ENCODE measurements at regions not wholly inside any gene's neighbourhood (a gene's known extent, or its start where the extent isn't known, plus 50 kb on each side); places are given as distances from the start of the nearest gene placed in this dataset.

DNA sequence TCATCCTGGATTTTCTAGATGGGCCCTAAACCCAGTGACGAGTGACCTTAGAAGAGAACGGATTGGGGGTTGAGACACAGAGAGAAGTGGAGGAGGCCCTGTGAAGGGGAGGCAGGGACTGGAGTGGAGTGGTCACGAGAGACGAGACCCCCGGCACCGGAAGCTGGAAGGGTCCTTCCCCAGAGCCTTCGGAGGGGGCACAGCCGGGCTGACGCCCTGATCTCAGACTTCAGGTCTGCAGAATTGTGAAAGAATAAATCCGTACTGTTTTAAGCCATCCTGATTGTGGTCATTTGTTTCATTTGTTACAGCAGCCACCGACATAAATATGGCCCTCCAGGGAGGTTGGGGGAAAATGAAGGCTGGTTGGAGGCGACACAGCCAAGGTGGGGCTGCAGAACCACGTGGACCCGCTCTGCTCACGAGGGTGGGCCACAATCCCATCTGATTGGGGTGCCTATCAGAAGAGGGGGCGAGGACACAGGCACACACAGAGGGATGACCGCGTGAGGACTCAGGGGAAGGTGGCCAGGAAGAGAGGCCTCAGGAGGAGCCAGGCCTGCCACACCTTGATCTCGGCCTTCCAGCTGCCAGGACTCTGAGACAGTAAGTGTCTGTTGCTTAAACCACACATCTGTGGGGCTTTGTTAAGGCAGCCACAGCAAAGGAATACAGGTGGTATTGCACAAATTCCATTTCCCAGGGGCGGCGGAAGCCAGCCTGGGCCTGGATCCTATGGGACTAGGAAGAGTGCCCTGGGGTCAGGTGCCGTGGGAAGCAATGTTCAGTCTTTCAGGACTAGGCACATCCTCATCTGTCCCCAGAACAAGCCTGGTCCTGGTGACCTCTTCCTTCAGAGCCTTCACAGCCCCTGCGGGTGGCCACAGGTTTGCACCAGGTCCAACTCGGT is 73.3 kb upstream of the SHANK2 start:
- Histone ChIP-seq H3K36me3 (ENCODE audit: control insufficient read depth in 2 of 2, extremely low read depth in 1 of 2, insufficient read depth in 2 of 2, low read length in 2 of 2) (no peaks in the 10 kb centered on the region), H3K4me2 (ENCODE audit: control insufficient read depth, extremely low read depth, insufficient read depth, low read depth, low read length) (no peak overlapping the region), H3K27ac (ENCODE audit: control insufficient read depth, insufficient read depth, low read length) (no peak overlapping the region), H4K20me1 (ENCODE audit: control insufficient read depth, extremely low read depth, insufficient read depth, low read length) (no peaks in the 10 kb centered on the region), H3K4me3 (ENCODE audit: control insufficient read depth in 2 of 3, extremely low read depth in 1 of 3, insufficient read depth in 2 of 3, low read depth in 1 of 3, low read length in 3 of 3) (no peak overlapping the region), H3K9me1 (ENCODE audit: control insufficient read depth, extremely low read depth, insufficient read depth, low read length) (no peaks in the 10 kb centered on the region), H3K9ac (ENCODE audit: control insufficient read depth, extremely low read depth, insufficient read depth, low read length) (no peak overlapping the region), H3K27me3 (ENCODE audit: control insufficient read depth, extremely low read depth, insufficient read depth, low read length) (no peaks in the 10 kb centered on the region), H3K79me2 (ENCODE audit: control insufficient read depth, insufficient read depth, low read length) (no peaks in the 10 kb centered on the region), H2AFZ (ENCODE audit: control insufficient read depth, low read length) (no peak overlapping the region), H3K4me1 (ENCODE audit: control insufficient read depth, extremely low read depth, insufficient read depth, low read length) (no peaks in the 10 kb centered on the region), H3K9me3 (ENCODE audit: control insufficient read depth, low read depth, low read length) (no peaks in the 10 kb centered on the region)
- TF ChIP-seq EZH2 (IDR thresholded peaks at IDR 0.05; ENCODE audit: low read length), result no peak
- TF ChIP-seq, protein P1, sequence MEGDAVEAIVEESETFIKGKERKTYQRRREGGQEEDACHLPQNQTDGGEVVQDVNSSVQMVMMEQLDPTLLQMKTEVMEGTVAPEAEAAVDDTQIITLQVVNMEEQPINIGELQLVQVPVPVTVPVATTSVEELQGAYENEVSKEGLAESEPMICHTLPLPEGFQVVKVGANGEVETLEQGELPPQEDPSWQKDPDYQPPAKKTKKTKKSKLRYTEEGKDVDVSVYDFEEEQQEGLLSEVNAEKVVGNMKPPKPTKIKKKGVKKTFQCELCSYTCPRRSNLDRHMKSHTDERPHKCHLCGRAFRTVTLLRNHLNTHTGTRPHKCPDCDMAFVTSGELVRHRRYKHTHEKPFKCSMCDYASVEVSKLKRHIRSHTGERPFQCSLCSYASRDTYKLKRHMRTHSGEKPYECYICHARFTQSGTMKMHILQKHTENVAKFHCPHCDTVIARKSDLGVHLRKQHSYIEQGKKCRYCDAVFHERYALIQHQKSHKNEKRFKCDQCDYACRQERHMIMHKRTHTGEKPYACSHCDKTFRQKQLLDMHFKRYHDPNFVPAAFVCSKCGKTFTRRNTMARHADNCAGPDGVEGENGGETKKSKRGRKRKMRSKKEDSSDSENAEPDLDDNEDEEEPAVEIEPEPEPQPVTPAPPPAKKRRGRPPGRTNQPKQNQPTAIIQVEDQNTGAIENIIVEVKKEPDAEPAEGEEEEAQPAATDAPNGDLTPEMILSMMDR (optimal IDR thresholded peaks at IDR 0.05 in 1 of 3, IDR thresholded peaks at IDR 0.05 in 1 of 3, conservative IDR thresholded peaks at IDR 0.05 in 1 of 3; ENCODE audit: extremely low read depth in 1 of 3, insufficient read depth in 2 of 3, low read length in 3 of 3), result no peak
- dilution Hi-C loops (cut with MboI; ENCODE audit: extremely low pct_ligation_motif_present, low sequenced_read_pairs), result no loop called here
- DNase-seq (ENCODE audit: low read depth, low spot score), result no peak
- FAIRE-seq, result no peak

DNA sequence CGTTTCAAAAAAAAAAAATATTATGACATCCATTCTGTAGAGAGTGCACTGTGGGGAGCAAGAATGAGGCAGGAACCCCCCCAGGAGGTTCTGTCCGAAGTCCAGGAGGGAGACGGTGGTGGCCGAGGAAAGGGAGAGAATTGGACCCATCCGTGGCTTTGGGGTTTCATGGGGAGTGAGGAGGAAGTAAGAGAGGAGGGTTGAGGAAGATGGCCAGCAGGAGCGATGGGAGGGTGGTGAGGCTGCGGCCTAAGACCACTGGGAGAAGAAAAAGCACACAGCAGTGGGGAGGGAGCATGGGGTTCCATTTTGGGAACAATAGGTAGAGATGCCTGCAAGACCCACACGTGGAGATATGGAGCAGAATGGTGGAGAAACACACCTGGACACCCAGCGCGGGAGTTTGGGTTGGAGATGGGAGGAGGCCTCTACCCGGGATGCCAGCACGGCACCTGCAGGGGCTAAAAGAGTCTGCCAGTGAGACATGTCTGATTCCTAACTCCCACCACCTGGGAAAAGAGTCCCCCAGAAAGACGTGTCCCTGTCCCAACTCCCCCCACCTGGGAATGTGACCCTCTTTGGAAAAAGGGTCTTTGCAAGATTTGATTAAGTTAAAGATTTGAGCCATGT is 72.5 kb upstream of the SHANK2 start:
- H3K9me3 ChIP-seq (ENCODE audit: control insufficient read depth, low read depth, low read length), result no peaks in the 10 kb centered on the region
- no peak for DNase-seq (ENCODE audit: low read depth, low spot score)
- FAIRE-seq, result no peak
- no peak overlapping the region for H3K27ac ChIP-seq (ENCODE audit: control insufficient read depth, insufficient read depth, low read length)
- no peaks in the 10 kb centered on the region for H4K20me1 ChIP-seq (ENCODE audit: control insufficient read depth, extremely low read depth, insufficient read depth, low read length)
- H3K9ac ChIP-seq (ENCODE audit: control insufficient read depth, extremely low read depth, insufficient read depth, low read length), result no peak overlapping the region
- no peak overlapping the region for H3K4me3 ChIP-seq (ENCODE audit: control insufficient read depth in 2 of 3, extremely low read depth in 1 of 3, insufficient read depth in 2 of 3, low read depth in 1 of 3, low read length in 3 of 3)
- dilution Hi-C loops (cut with MboI; ENCODE audit: extremely low pct_ligation_motif_present, low sequenced_read_pairs), result no loop called here
- H3K36me3 ChIP-seq (ENCODE audit: control insufficient read depth in 2 of 2, extremely low read depth in 1 of 2, insufficient read depth in 2 of 2, low read length in 2 of 2), result no peaks in the 10 kb centered on the region
- no peak overlapping the region for H3K4me2 ChIP-seq (ENCODE audit: control insufficient read depth, extremely low read depth, insufficient read depth, low read depth, low read length)
- no peaks in the 10 kb centered on the region for H3K9me1 ChIP-seq (ENCODE audit: control insufficient read depth, extremely low read depth, insufficient read depth, low read length)
- no peaks in the 10 kb centered on the region for H3K27me3 ChIP-seq (ENCODE audit: control insufficient read depth, extremely low read depth, insufficient read depth, low read length)
- no peak overlapping the region for H2AFZ ChIP-seq (ENCODE audit: control insufficient read depth, low read length)
- no peaks in the 10 kb centered on the region for H3K4me1 ChIP-seq (ENCODE audit: control insufficient read depth, extremely low read depth, insufficient read depth, low read length)
- no peaks in the 10 kb centered on the region for H3K79me2 ChIP-seq (ENCODE audit: control insufficient read depth, insufficient read depth, low read length)
- TF ChIP-seq, protein P1 (optimal IDR thresholded peaks at IDR 0.05 in 1 of 3, IDR thresholded peaks at IDR 0.05 in 1 of 3, conservative IDR thresholded peaks at IDR 0.05 in 1 of 3; ENCODE audit: extremely low read depth in 1 of 3, insufficient read depth in 2 of 3, low read length in 3 of 3), result no peak
